Activated naive CD4-positive, alpha-beta T cell treated with anti-CD3 and anti-CD28 coated beads, Interleukin-2, amount 50 U/mL, for 72 hours (primary cell): ENCODE measurements at regions not wholly inside any gene's neighbourhood (a gene's known extent, or its start where the extent isn't known, plus 50 kb on each side); places are given as distances from the start of the nearest gene placed in this dataset.

Experiments used
- ATAC-seq, 2 donors: fragments of 150-1000 bp; cut with Tn5 transposase; 2 replicates each; pipeline ENCODE4 v1.10.0; 2021; ENCODE audit warnings: mild to moderate bottlenecking in 2 of 2, moderate library complexity in 2 of 2
- DNase-seq, 2 donors: peaks; one replicate each; pipeline ENCODE4 v3.0.0; 2021 to 2022; ENCODE audit warnings: low spot score in 2 of 2
- H3K27ac Mint-ChIP-seq, 2 donors: one replicate each; pipeline ENCODE4 v1.8.0; 2022; ENCODE audit warnings: mild to moderate bottlenecking in 2 of 2, mixed read lengths in 2 of 2
- H3K36me3 Mint-ChIP-seq, 2 donors: one replicate each; pipeline ENCODE4 v1.8.0; 2022; ENCODE audit warnings: mixed read lengths in 2 of 2
- H3K9me3 Mint-ChIP-seq, 2 donors: one replicate each; pipeline ENCODE4 v1.8.0; 2022; ENCODE audit warnings: mixed read lengths in 2 of 2

- ATAC-seq (no peak), DNase-seq (no peak)
- Mint-ChIP-seq H3K27ac (no peak overlapping the region), H3K36me3 (no peaks in the 10 kb centered on the region), H3K9me3 (peaks cover 4 to 8% of the 10 kb centered on the region in 2 donors)
These were observed 783.0 kb upstream of the ARPP21 start for GRCh38 chr3:34856081-34856947.

DNA sequence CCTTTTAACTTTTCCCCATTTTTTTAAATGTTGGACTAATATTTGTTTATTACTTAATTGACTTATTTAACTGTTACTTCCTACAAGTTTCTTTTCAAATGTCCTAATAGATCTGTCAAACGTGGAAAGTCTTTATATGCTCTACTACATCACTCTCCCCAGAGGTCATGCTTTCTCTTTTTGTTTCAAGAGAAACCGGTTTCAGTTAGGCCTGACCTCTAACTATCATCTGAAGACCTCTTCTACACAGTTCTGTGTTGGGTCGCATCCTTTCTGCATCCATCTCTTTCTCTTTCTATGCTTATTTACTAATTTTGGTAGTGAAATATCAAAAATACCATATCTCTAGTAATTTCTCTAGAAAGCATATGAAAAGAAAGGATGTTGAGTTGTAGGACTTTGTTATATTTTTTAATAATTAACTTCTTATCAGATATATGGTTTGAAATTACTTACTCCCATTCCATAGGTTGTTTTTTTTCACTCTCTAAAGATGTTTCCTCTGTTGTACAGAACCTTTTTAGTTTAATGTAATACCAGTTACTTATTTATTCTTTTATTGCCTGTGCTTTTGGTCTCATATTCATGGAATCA lies 781.2 kb upstream of the ARPP21 start:
- Mint-ChIP-seq H3K9me3 (peaks cover 3 to 4% of the 10 kb centered on the region in 2 donors), H3K27ac (no peak overlapping the region), H3K36me3 (no peaks in the 10 kb centered on the region)
- ATAC-seq = no peak
- no peak for DNase-seq

GRCh38 chr3:34859746-34860145 lies 779.6 kb upstream of the ARPP21 start:
- H3K36me3 Mint-ChIP-seq = no peaks in the 10 kb centered on the region
- ATAC-seq = no peak
- no peaks in the 10 kb centered on the region for H3K9me3 Mint-ChIP-seq
- no peak overlapping the region for H3K27ac Mint-ChIP-seq
- DNase-seq = no peak

- Mint-ChIP-seq H3K36me3 (no peaks in the 10 kb centered on the region), H3K9me3 (peaks cover 0 to 3% of the 10 kb centered on the region in 2 donors), H3K27ac (no peak overlapping the region)
- no peak for ATAC-seq
- no peak for DNase-seq
These were observed 776.9 kb upstream of the ARPP21 start for GRCh38 chr3:34862456-34862855.

DNA sequence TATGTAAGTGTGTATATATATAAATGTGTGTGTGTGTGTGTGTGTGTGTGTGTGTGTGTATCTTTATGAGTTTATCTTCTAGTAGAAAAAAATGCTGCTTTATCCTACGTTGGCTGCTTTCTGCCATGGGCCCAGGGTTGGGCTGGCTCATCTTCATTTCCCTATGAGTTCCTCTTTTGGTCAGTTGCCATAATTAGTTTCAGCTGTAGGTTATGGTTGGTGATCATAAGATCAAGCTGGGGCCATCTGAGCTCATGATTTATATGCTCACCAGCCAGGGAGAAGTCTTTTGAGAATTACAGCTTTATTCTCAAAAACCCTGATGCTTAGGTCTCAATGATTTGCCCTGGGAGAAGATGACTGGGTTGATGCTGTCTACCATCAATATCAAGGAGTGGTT lies 775.8 kb upstream of the ARPP21 start:
- DNase-seq = no peak
- Mint-ChIP-seq H3K36me3 (no peaks in the 10 kb centered on the region), H3K27ac (no peak overlapping the region), H3K9me3 (peaks cover 3 to 4% of the 10 kb centered on the region in 2 donors)
- no peak for ATAC-seq

DNA sequence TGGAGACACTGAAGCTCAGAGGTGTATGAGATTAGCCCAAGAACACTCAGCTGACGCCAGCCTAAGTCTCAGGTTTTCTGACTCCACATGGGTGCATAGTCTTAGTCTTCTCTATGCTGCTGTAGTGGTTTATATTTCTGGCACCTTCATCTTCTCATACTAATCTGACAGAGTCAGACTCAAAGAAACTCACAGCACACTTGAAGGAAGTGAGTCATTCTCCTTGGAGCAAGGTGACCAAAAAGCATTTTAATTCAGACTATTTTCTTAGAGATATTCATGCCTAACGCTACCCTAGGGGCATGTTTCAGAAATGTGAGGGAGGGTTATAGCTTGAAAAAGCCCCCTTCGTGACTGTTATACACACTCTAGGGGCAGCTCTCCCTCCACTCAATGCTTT lies 775.3 kb upstream of the ARPP21 start:
- ATAC-seq (no peak), DNase-seq (no peak)
- no peaks in the 10 kb centered on the region for H3K36me3 Mint-ChIP-seq
- H3K9me3 Mint-ChIP-seq = peaks cover 3 to 6% of the 10 kb centered on the region in 2 donors
- no peak overlapping the region for H3K27ac Mint-ChIP-seq

DNA sequence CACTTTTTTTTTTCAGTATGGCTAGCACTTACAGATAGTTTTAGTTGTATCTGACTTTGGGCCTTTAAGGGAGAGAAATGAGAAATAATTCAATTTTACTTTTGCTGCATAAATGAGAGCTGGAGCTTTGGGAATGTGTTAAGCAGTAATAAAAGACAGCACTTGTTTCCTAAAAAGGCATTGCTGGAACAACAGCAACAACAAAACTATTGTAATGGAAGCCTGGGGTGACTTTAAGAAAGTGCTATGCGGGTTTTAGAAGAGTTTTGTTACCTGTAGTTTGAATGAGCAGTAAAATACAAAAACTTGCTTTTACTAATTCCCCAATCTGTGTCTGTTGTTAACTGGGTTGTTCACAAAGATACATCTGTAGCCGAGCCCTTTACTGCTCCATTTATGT lies 774.0 kb upstream of the ARPP21 start:
- no peak for DNase-seq
- H3K27ac Mint-ChIP-seq = no peak overlapping the region

GRCh38 chr3:34868935-34869334 lies 770.4 kb upstream of the ARPP21 start:
- Mint-ChIP-seq H3K36me3 (no peaks in the 10 kb centered on the region), H3K9me3 (peaks cover 3 to 6% of the 10 kb centered on the region in 2 donors), H3K27ac (no peak overlapping the region)
- ATAC-seq (no peak), DNase-seq (no peak)

More for the DNA sequence above, 774.0 kb upstream of the ARPP21 start:
- Mint-ChIP-seq H3K9me3 (peaks cover 3 to 6% of the 10 kb centered on the region in 2 donors), H3K36me3 (no peaks in the 10 kb centered on the region)
- no peak for ATAC-seq

GRCh38 chr3:34869696-34870095 lies 769.6 kb upstream of the ARPP21 start:
- DNase-seq = no peak
- no peak for ATAC-seq
- Mint-ChIP-seq H3K36me3 (no peaks in the 10 kb centered on the region), H3K27ac (no peak overlapping the region), H3K9me3 (peaks cover 3 to 6% of the 10 kb centered on the region in 2 donors)

DNA sequence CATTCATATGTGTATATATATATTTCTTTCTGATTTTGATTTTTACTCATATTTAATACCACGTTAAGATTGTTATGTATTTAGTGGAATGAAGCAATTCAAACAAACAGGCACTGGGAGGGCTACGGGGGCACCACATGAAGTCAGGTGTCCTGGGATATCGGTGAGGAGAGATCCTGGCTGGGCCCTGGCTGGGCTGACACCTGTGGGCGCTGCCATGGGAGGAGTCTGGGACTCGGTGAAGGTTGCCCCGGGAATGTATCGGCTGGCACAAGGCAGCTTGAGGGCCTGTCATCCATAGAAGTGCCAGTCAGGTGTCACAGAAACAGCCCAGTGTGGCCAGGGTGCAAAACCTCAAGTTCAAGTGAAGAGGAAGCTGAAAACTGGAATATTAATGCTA lies 766.9 kb upstream of the ARPP21 start:
- H3K9me3 Mint-ChIP-seq = peaks cover 0 to 6% of the 10 kb centered on the region in 2 donors
- DNase-seq (no peak), ATAC-seq (no peak)
- H3K36me3 Mint-ChIP-seq = no peaks in the 10 kb centered on the region
- no peak overlapping the region for H3K27ac Mint-ChIP-seq

DNA sequence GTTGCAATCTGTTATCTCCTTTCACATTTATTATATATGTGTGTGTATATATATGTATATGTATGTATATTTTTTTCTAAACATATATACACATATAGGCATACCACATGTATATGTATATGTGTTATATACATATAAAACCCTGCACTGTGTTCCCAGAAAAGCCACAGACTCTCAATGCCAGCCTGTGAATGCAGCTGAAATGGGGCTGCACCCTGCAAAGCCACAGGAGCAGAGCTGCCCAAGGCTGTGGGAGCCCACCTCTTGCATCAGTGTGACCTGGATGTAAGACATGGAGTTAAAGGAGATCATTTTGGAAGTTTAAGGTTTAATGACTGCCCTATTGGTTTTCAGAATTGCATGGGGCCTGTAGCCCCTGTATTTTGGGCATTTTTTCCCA lies 762.3 kb upstream of the ARPP21 start:
- Mint-ChIP-seq H3K9me3 (no peaks in the 10 kb centered on the region), H3K27ac (no peak overlapping the region), H3K36me3 (no peaks in the 10 kb centered on the region)
- DNase-seq (no peak), ATAC-seq (no peak)

DNA sequence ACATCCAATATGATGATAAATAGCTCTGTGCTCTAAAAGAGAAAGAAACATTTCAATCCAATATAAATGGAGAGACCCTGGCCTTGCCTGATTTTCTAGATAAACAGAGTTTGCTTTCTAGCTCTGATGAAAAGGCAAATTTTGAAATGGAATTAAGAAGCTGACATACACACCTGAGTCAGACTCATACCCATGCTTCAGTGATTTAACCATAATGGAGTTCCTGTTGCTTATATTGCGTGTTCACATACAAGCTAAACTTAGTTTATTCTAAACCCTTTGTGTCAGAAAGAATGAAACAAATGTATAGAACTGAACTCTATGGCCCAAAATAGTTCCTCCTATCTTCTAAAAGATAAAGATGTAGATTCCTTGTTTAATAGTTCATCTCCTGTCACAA lies 760.8 kb upstream of the ARPP21 start:
- DNase-seq (no peak), ATAC-seq (no peak)
- H3K36me3 Mint-ChIP-seq = no peaks in the 10 kb centered on the region

DNA sequence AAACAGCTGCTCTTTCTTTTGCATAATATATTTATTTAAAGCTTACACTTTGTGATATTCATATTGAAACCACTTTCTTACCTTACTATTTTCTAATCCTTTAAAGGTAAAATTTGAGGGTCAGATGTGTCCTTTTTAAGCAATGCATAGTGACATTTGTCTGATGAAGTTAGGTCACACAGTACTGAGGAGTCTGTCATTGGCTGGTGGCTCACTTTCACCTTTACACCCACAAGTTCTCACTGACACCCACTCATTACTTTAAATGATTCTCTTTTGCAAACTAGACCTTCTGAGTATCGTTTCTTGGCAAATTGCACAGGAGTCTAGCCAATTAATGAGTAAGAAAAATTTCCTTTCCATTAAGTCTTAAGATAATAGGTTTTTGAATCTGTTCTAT lies 758.3 kb upstream of the ARPP21 start:
- Mint-ChIP-seq H3K36me3 (no peaks in the 10 kb centered on the region), H3K9me3 (peaks cover 0 to 2% of the 10 kb centered on the region in 2 donors), H3K27ac (no peak overlapping the region)
- no peak for DNase-seq
- no peak for ATAC-seq

More for the DNA sequence above, 760.8 kb upstream of the ARPP21 start:
- no peaks in the 10 kb centered on the region for H3K9me3 Mint-ChIP-seq
- H3K27ac Mint-ChIP-seq = no peak overlapping the region

- peaks cover 0 to 2% of the 10 kb centered on the region in 2 donors for H3K9me3 Mint-ChIP-seq
- DNase-seq = no peak
- no peaks in the 10 kb centered on the region for H3K36me3 Mint-ChIP-seq
- H3K27ac Mint-ChIP-seq = no peak overlapping the region
- no peak for ATAC-seq
These were observed 756.6 kb upstream of the ARPP21 start for GRCh38 chr3:34882764-34883163.

GRCh38 chr3:34884007-34884406 lies 755.3 kb upstream of the ARPP21 start:
- ATAC-seq (no peak), DNase-seq (no peak)
- Mint-ChIP-seq H3K27ac (no peak overlapping the region), H3K9me3 (peaks cover under 1 to 3% of the 10 kb centered on the region in 2 donors), H3K36me3 (no peaks in the 10 kb centered on the region)

GRCh38 chr3:34886443-34886842 lies 752.9 kb upstream of the ARPP21 start:
- ATAC-seq (no peak), DNase-seq (no peak)
- H3K36me3 Mint-ChIP-seq = no peaks in the 10 kb centered on the region
- H3K9me3 Mint-ChIP-seq = peaks cover 4 to 6% of the 10 kb centered on the region in 2 donors
- no peak overlapping the region for H3K27ac Mint-ChIP-seq

DNA sequence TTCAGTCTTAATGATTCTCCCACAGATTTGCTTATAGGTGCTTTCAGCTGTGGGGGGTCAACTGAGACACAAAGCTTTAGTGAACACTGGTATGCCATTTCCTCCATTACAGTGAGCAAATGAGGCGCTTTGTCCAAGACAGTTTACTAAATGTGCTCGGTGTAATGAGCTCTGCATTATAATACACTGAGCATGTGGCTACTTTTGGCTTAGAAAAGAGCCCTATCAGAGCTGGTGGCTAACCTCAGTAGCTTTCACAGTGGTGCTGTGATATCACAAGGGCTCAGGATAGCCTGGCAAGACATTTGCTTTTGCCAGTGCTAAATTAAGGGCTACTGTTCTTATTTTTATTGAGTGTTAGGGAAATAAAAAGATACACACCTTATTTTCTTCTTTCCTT lies 749.7 kb upstream of the ARPP21 start:
- Mint-ChIP-seq H3K27ac (no peak overlapping the region), H3K9me3 (peaks cover 4 to 6% of the 10 kb centered on the region in 2 donors), H3K36me3 (no peaks in the 10 kb centered on the region)
- DNase-seq = no peak
- no peak for ATAC-seq

DNA sequence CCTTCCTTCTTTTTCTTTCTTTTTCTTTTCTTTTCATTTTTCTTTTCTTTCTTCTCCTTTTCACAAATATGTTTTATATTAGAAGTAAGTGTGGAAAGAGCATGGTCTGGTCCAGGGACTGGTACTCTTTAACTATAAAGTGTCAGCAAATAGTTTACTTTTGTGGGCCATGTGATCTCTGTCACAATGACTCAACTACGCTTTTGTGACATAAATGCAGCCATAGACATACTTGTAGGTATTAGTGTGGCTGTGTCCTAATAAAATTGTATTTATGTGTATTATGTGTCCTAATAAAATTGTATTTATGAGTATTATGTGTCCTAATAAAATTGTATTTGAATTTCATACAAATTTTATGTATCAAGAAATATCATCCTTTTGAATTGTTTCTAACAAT lies 749.1 kb upstream of the ARPP21 start:
- H3K27ac Mint-ChIP-seq = no peak overlapping the region
- H3K36me3 Mint-ChIP-seq = no peaks in the 10 kb centered on the region
- DNase-seq (no peak), ATAC-seq (no peak)
- peaks cover 4 to 9% of the 10 kb centered on the region in 2 donors for H3K9me3 Mint-ChIP-seq
